Kidney (tissue), 13 donors: ENCODE measurements at regions not wholly inside any gene's neighbourhood (a gene's known extent, or its start where the extent isn't known, plus 50 kb on each side); places are given as distances from the start of the nearest gene placed in this dataset.

Experiments
- DNase-seq, 5 donors: peaks; one replicate each; pipeline ENCODE4 v3.0.0-alpha.2; 2013 to 2020
- FAIRE-seq: peaks from 2 replicates; lab custom pipeline; 2012; peaks lifted over from hg19 to GRCh38; lab: Jason Lieb, UNC
- H3K27ac ChIP-seq, 2 donors: one replicate each; pipeline ENCODE4 v1.7.0; 2013; ENCODE audit warnings: low read depth in 2 of 2, low read length in 2 of 2, inconsistent platforms in 1 of 2
- H3K27me3 ChIP-seq: one replicate; pipeline ENCODE4 v1.7.1; 2013; ENCODE audit warnings: low read length, inconsistent platforms; ENCODE audit not compliant: control insufficient read depth, insufficient read depth
- H3K36me3 ChIP-seq, 3 donors: one replicate each; pipeline versions ENCODE4 v1.7.0 to v1.7.1; 2013; ENCODE audit warnings: low read length in 3 of 3, control low read depth in 1 of 3, inconsistent platforms in 1 of 3; ENCODE audit not compliant: insufficient read depth in 3 of 3, control insufficient read depth in 2 of 3
- H3K4me1 ChIP-seq, 3 donors: one replicate each; pipeline versions ENCODE4 v1.7.0 to v1.7.1; 2013; ENCODE audit warnings: low read length in 3 of 3, inconsistent platforms in 1 of 3, low read depth in 1 of 3; ENCODE audit not compliant: control insufficient read depth in 2 of 3, insufficient read depth in 2 of 3
- H3K4me3 ChIP-seq, 3 donors: one replicate each; pipeline versions ENCODE4 v1.7.0 to v1.8.1; 2013; ENCODE audit warnings: low read length in 3 of 3, control low read depth in 1 of 3, inconsistent platforms in 1 of 3
- H3K9ac ChIP-seq, 3 donors: one replicate each; pipeline versions ENCODE4 v1.7.0 to v1.7.1; 2013; ENCODE audit warnings: low read length in 3 of 3, control low read depth in 1 of 3, inconsistent platforms in 1 of 3
- H3K9me3 ChIP-seq, 3 donors: one replicate each; pipeline versions ENCODE4 v1.7.0 to v1.7.1; 2013; ENCODE audit warnings: low read length in 3 of 3, control low read depth in 1 of 3, inconsistent platforms in 1 of 3; ENCODE audit not compliant: control insufficient read depth in 2 of 3, insufficient read depth in 1 of 3
- CTCF ChIP-seq: IDR thresholded peaks from 3 replicates; pipeline ENCODE4 v1.5.1; 2012; ENCODE audit warnings: mild to moderate bottlenecking, moderate library complexity, borderline replicate concordance; ENCODE audit not compliant: insufficient read depth; ENCODE audit errors: extremely low read depth
- intact Hi-C: fragments of 100-400 bp; cut with DNase I; formaldehyde crosslinking; loops from one replicate; pipeline ENCODE4 v1.11.1; 2022
- donor health status: control.
- donor health status: control.
- donor health status: control.
- donor health status: control.
- donor health status: control.
- donor health status: DM: yes; HTN: yes; CAD: no.
- donor health status: Normal renal cell carcinoma (clear cell type).

DNA sequence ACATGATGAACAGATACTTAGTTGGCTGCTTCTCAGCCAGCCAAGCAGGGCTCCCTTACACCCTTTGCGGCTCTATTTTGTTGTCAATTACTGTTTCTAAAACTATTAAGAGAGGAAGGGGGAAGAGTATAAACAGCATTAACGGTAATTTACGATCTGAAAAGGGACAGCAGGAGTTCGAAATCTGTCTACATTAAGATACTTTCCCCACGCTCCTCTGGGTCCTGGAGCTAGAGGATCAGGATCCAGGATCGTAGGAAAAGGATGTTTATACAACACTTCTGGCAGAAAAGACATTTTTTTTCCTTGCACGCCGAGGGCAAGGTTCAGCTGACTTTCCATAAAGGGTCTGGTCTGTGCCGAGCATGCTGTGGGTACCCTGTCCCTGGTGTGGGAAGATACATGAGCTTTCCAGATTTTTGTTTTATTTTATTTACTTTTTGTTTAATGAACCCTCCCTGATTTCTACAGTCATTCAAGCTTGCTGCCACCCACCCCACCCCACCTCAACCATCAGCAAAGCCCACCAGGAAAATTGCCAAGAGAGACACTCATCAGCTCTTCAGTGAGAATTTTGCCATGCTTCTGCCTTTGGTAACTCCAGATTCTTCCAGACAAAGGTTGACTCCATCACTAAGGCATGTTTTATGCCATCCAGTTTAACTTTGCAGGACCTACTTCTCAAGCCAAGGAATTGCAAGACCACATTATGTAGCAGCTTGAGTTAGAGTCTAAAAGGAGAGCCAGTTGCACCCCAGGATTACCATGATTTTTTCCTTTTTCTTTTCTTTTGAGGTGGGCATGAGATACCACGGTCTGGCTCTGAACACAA, 188.1 kb downstream of the QDPR start:
- no peak overlapping the region for H3K9ac ChIP-seq
- H3K9me3 ChIP-seq = no peaks in the 10 kb centered on the region
- intact Hi-C loops = no loop called here
- no peak overlapping the region for H3K27ac ChIP-seq
- no peaks in the 10 kb centered on the region for H3K27me3 ChIP-seq
- FAIRE-seq (no peak), DNase-seq (peak in 3 of 5 donors; percentile 31 to 54 (median 48))
- peaks cover 0 to 3% (median 3%) of the 10 kb centered on the region in 3 donors for H3K4me1 ChIP-seq
- TF ChIP-seq CTCF = no peak
- H3K4me3 ChIP-seq = peak overlapping the region in 2 of 3 donors; percentile 13 to 37
- no peaks in the 10 kb centered on the region for H3K36me3 ChIP-seq

DNA sequence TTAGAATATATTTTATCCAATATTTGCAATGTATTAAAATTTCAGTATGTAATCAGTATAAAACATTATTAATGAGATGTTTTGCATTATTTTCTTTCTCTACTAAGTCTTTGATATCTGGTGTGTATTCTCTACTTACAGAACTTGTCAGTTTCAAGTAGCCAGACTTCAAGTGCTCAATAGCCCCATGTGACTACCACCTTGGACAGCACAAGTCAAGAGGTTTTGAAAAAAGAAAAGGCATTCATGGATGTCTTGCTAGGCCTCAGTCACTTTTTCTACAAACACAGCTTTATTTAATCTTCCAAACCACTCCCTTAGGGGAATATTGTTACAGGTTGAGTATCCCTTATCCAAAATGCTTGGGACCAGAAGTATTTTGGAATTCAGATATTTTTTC, 189.4 kb downstream of the QDPR start:
- DNase-seq = no peak
- Histone ChIP-seq H3K9me3 (no peaks in the 10 kb centered on the region), H3K27me3 (no peaks in the 10 kb centered on the region), H3K4me3 (no peak overlapping the region), H3K36me3 (no peaks in the 10 kb centered on the region), H3K9ac (no peak overlapping the region), H3K27ac (no peak overlapping the region), H3K4me1 (peaks cover 0 to 3% (median 0%) of the 10 kb centered on the region in 3 donors)
- no peak for FAIRE-seq
- intact Hi-C loops = no loop called here
- TF ChIP-seq CTCF = no peak

DNA sequence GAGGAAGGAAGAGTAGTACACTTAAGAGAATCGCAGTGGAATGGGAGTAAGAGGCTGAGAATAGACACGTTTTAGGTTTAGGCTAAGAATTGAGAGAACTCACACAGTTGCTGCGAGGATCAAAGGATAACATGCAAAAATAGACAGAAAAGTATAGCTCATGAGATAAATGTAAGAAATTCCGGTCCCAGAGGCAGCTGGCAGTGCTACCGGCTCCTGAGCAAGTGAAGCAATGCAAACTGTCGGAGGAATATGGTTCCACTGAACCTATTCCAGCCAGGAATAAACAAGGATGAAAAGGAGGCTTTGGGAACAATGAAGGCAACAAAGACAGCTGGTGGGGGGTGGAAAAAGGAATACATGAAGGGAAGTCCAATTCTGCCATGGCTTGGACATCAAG, 191.8 kb downstream of the QDPR start:
- no peak for FAIRE-seq
- intact Hi-C loops = no loop called here
- Histone ChIP-seq H3K4me3 (no peak overlapping the region), H3K36me3 (no peaks in the 10 kb centered on the region), H3K27ac (no peak overlapping the region), H3K9ac (no peak overlapping the region), H3K27me3 (no peaks in the 10 kb centered on the region), H3K9me3 (no peaks in the 10 kb centered on the region), H3K4me1 (peaks cover 0 to 3% (median 0%) of the 10 kb centered on the region in 3 donors)
- DNase-seq = no peak
- no peak for TF ChIP-seq CTCF
